A673 (cell line): ENCODE measurements at regions not wholly inside any gene's neighbourhood (a gene's known extent, or its start where the extent isn't known, plus 50 kb on each side); places are given as distances from the start of the nearest gene placed in this dataset.

Experiments
- BruUV-seq: library from RNA; stranded (reverse); fragments of 400-500 nt; replicated peaks from 2 replicates; lab custom pipeline; 2021; lab: Mats Ljungman, UMichigan
- CTCF ChIA-PET: fragments of 300-600 bp; sonication (Branson Sonifier 250); formaldehyde crosslinking; loops from one replicate; lab custom pipeline; 2022; ENCODE audit warnings: antibody characterized with exemption; lab: Charles Lee
- POLR2A ChIA-PET: fragments of 300-600 bp; sonication (Branson Sonifier 250); formaldehyde crosslinking; loops from one replicate; lab custom pipeline; 2022; ENCODE audit warnings: antibody characterized with exemption; ENCODE audit not compliant: low non-redundant PET; lab: Charles Lee
- DNase-seq: peaks from one replicate; pipeline ENCODE4 v3.0.0-alpha.2; 2015; ENCODE audit warnings: low spot score
- H3K27ac ChIP-seq: fragments of 200-600 bp; sonication (generic); 2 replicates; pipeline ENCODE4 v1.5.1; 2016; ENCODE audit warnings: mixed run types, low read depth, mild to moderate bottlenecking, mixed read lengths, antibody characterized with exemption, low read length; ENCODE audit not compliant: poor library complexity, severe bottlenecking
- H3K27me3 ChIP-seq: fragments of 200-600 bp; sonication (generic); replicated peaks from 2 replicates; pipeline ENCODE4 v1.6.1; 2017; ENCODE audit warnings: mixed run types, low read depth, mild to moderate bottlenecking, mixed read lengths, antibody characterized with exemption, low read length; ENCODE audit not compliant: insufficient read depth, poor library complexity
- H3K36me3 ChIP-seq: fragments of 200-600 bp; sonication (generic); 2 replicates; pipeline ENCODE4 v1.6.1; 2016; ENCODE audit warnings: mixed run types, mild to moderate bottlenecking, mixed read lengths, antibody characterized with exemption, low read length; ENCODE audit not compliant: insufficient read depth, poor library complexity, severe bottlenecking
- H3K4me1 ChIP-seq: fragments of 200-600 bp; sonication (generic); 2 replicates; pipeline ENCODE4 v1.6.1; 2017; ENCODE audit warnings: mixed run types, mild to moderate bottlenecking, mixed read lengths, antibody characterized with exemption, low read length; ENCODE audit not compliant: insufficient read depth, poor library complexity, severe bottlenecking
- H3K4me3 ChIP-seq: fragments of 200-600 bp; sonication (generic); 2 replicates; pipeline ENCODE4 v1.5.1; 2016; ENCODE audit warnings: low read depth, mixed run types, mild to moderate bottlenecking, mixed read lengths, low read length; ENCODE audit not compliant: poor library complexity, severe bottlenecking
- H3K9me3 ChIP-seq: fragments of 200-600 bp; sonication (generic); 2 replicates; pipeline ENCODE4 v1.6.1; 2016; ENCODE audit warnings: mixed run types, low read depth, mild to moderate bottlenecking, mixed read lengths, antibody characterized with exemption, low read length; ENCODE audit not compliant: poor library complexity, severe bottlenecking
- EZH2 ChIP-seq: fragments of 200-600 bp; sonication (generic); IDR thresholded peaks from 2 replicates; pipeline ENCODE4 v1.6.1; 2017; ENCODE audit warnings: borderline replicate concordance, low read depth, mild to moderate bottlenecking, mixed read lengths, antibody characterized with exemption, low read length; ENCODE audit not compliant: poor library complexity, severe bottlenecking
- intact Hi-C: fragments of 100-400 bp; cut with micrococcal nuclease; formaldehyde crosslinking; loops from one replicate; pipeline ENCODE4 v1.10.0; 2022; ENCODE audit not compliant: unreplicated experiment
- TF ChIP-seq, protein P1 (sequence below): fragments of 300-800, 200-600 bp; sonication (generic); conservative IDR thresholded peaks from 2 replicates; pipeline ENCODE4 v1.5.1; 2017; ENCODE audit warnings: low read depth, mild to moderate bottlenecking, antibody characterized with exemption, low read length, moderate library complexity, mixed read lengths

- Histone ChIP-seq H3K4me3 (no peak overlapping the region), H3K9me3 (no peaks in the 10 kb centered on the region), H3K4me1 (no peaks in the 10 kb centered on the region), H3K27me3 (peaks cover 4% of the 10 kb centered on the region), H3K27ac (no peak overlapping the region), H3K36me3 (no peaks in the 10 kb centered on the region)
- intact Hi-C loops, result no loop called here
- BruUV-seq, result no TSS peak
- TF ChIP-seq, protein P1, sequence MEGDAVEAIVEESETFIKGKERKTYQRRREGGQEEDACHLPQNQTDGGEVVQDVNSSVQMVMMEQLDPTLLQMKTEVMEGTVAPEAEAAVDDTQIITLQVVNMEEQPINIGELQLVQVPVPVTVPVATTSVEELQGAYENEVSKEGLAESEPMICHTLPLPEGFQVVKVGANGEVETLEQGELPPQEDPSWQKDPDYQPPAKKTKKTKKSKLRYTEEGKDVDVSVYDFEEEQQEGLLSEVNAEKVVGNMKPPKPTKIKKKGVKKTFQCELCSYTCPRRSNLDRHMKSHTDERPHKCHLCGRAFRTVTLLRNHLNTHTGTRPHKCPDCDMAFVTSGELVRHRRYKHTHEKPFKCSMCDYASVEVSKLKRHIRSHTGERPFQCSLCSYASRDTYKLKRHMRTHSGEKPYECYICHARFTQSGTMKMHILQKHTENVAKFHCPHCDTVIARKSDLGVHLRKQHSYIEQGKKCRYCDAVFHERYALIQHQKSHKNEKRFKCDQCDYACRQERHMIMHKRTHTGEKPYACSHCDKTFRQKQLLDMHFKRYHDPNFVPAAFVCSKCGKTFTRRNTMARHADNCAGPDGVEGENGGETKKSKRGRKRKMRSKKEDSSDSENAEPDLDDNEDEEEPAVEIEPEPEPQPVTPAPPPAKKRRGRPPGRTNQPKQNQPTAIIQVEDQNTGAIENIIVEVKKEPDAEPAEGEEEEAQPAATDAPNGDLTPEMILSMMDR, result no peak
- TF ChIP-seq EZH2, result no peak
- CTCF ChIA-PET, result no interaction called here
- DNase-seq, result no peak
- POLR2A ChIA-PET, result no interaction called here
Observed at GRCh38 chr10:83927166-83927565, 212.1 kb upstream of the GHITM start.

DNA sequence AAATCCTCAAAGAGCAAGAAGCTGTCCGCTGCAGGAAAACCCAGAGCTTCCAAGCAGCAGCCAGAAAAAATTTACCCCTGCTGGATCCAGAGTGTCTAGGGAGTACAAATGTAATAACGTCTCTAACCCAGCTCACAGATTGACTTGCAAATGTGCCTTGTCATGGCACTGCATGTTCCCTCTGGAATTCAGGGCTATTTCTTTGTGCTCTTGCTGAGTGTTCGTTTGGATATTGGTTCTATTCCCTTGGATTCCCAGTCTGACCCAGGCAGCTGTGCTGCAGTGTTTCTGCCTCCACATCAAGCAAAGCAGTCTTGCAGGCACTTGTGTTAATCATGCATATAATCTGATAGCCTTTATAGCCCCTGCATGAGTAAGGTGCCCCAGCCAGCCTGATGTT lies 209.9 kb upstream of the GHITM start:
- Histone ChIP-seq H3K27me3 (peaks cover 4% of the 10 kb centered on the region), H3K4me1 (no peaks in the 10 kb centered on the region), H3K9me3 (no peaks in the 10 kb centered on the region), H3K27ac (no peak overlapping the region), H3K4me3 (no peak overlapping the region), H3K36me3 (no peaks in the 10 kb centered on the region)
- POLR2A ChIA-PET, result no interaction called here
- intact Hi-C loops, result no loop called here
- no peak for DNase-seq
- CTCF ChIA-PET, result no interaction called here
- no peak for TF ChIP-seq EZH2
- TF ChIP-seq, protein P1, result no peak
- no TSS peak for BruUV-seq

DNA sequence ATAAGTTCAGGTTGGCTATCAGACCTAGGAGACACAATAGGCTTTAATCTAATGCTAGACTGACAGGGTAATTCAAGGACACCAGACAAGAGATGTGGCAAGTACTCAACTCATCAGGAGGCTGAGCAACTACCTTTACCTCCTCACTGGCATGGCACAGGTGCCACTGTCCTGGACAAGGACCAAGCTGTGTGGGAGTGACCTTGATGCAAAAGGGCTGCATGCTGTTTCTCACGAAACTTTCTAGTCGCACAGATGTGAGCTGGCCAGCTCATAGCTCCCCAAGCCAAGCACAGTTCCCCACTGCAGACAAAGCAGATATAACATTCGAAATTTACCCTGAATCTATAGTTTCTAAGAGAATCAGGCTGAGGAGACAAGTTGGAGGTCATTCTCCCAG lies 207.6 kb upstream of the GHITM start:
- no TSS peak for BruUV-seq
- Histone ChIP-seq H3K9me3 (no peaks in the 10 kb centered on the region), H3K27me3 (no peaks in the 10 kb centered on the region), H3K4me1 (no peaks in the 10 kb centered on the region), H3K4me3 (no peak overlapping the region), H3K27ac (no peak overlapping the region), H3K36me3 (no peaks in the 10 kb centered on the region)
- ChIA-PET CTCF (no interaction called here), POLR2A (no interaction called here)
- intact Hi-C loops, result no loop called here
- TF ChIP-seq EZH2, result no peak
- TF ChIP-seq, protein P1, result no peak
- DNase-seq, result no peak
